HFFc6 (cell line): ENCODE measurements at regions not wholly inside any gene's neighbourhood (a gene's known extent, or its start where the extent isn't known, plus 50 kb on each side); places are given as distances from the start of the nearest gene placed in this dataset.

Experiments
- DNase-seq: peaks from one replicate; pipeline ENCODE4 v3.0.0-alpha.2; 2018
- H3K27ac Mint-ChIP-seq: 2 replicates; pipeline ENCODE4 v1.8.0; 2020; ENCODE audit warnings: mild to moderate bottlenecking, mixed read lengths
- H3K27me3 Mint-ChIP-seq: 2 replicates; pipeline ENCODE4 v1.8.0; 2021; ENCODE audit warnings: mild to moderate bottlenecking, moderate library complexity, mixed read lengths; ENCODE audit not compliant: insufficient read depth
- H3K36me3 Mint-ChIP-seq: 2 replicates; pipeline ENCODE4 v1.8.0; 2021; ENCODE audit warnings: low read depth, mixed read lengths
- H3K4me1 Mint-ChIP-seq: 2 replicates; pipeline ENCODE4 v1.8.0; 2020; ENCODE audit warnings: low read depth, mixed read lengths
- H3K4me3 Mint-ChIP-seq: 2 replicates; pipeline ENCODE4 v1.8.0; 2020; ENCODE audit warnings: mild to moderate bottlenecking, moderate library complexity, mixed read lengths
- H3K9me3 Mint-ChIP-seq: 2 replicates; pipeline ENCODE4 v1.8.0; 2020; ENCODE audit warnings: mild to moderate bottlenecking, mixed read lengths
- TF ChIP-seq, protein P1 (sequence below): fragments of 200-600 bp; sonication (generic); IDR thresholded peaks from 2 replicates; pipeline ENCODE4 v1.5.0; 2021; ENCODE audit warnings: antibody characterized with exemption, mild to moderate bottlenecking

DNA sequence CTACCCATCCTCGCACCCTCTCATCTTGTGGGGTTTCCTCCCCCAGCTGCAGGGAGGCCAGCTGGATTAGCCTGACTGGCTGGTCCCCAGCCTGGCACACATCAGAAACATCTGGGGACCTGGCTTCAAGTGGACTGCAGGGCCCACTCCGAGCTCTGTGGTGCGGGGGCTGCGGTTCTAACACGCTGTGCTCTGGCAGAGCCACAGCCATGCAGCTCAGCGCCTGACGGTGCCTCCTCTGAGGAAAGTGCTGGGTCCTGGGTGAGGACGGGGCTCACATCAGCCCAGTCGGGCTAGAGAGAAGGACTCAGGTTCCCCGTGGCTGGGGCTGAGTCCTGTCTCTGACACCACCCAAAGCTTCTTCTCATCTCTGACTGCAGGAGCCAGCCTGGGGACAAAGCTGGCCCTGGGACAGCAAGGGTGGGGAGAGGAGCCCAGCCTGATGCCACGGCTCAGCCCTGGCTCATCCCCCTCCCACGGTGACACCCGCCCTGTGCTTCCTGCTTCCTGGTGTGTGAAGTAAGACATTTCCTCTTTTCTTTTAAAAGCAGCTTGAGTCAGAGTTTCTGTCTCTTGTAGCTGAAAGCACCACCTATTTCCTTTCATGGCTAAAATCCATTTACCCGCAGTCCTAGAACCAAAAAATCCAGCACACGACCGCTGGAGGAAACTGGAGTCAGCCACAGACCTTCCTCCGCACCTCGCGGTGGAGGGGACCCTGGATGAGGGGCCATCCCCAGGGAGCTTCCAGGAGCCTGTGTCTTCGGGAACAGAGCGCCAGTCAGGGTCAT is 127.4 kb upstream of the AFDN start:
- DNase-seq: no peak
- H3K36me3 Mint-ChIP-seq: no peaks in the 10 kb centered on the region
- H3K4me3 Mint-ChIP-seq: no peak overlapping the region

DNA sequence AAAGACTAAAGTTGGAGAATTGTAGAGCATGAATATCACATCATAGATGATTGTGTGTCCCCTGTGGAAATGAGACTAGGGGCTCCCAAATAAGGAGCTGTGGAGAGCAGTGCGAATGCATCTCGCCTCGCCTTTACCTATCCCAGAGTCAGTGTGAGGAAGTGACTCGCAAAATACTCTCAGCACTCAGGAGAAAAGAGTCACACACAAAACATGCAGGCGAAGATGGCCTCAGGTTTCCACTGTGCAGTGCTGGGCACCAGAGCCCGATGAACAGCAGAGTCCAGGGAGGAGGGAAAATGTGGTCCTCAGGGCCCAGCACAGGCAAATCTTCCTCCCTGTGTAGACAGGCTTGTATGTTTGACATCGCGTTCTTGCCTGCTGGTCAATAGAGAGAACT is 126.5 kb upstream of the AFDN start:
- TF ChIP-seq, protein P1, sequence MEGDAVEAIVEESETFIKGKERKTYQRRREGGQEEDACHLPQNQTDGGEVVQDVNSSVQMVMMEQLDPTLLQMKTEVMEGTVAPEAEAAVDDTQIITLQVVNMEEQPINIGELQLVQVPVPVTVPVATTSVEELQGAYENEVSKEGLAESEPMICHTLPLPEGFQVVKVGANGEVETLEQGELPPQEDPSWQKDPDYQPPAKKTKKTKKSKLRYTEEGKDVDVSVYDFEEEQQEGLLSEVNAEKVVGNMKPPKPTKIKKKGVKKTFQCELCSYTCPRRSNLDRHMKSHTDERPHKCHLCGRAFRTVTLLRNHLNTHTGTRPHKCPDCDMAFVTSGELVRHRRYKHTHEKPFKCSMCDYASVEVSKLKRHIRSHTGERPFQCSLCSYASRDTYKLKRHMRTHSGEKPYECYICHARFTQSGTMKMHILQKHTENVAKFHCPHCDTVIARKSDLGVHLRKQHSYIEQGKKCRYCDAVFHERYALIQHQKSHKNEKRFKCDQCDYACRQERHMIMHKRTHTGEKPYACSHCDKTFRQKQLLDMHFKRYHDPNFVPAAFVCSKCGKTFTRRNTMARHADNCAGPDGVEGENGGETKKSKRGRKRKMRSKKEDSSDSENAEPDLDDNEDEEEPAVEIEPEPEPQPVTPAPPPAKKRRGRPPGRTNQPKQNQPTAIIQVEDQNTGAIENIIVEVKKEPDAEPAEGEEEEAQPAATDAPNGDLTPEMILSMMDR: no peak
- Mint-ChIP-seq H3K36me3 (peaks cover 5% of the 10 kb centered on the region; the same call in 1 of the 2 replicates), H3K27ac (no peak overlapping the region), H3K9me3 (peaks cover 38% of the 10 kb centered on the region), H3K4me3 (no peak overlapping the region), H3K4me1 (no peaks in the 10 kb centered on the region), H3K27me3 (no peaks in the 10 kb centered on the region)
- no peak for DNase-seq

More for the DNA sequence above, 127.4 kb upstream of the AFDN start:
- Mint-ChIP-seq H3K9me3 (peaks cover 33% of the 10 kb centered on the region), H3K27ac (no peak overlapping the region), H3K27me3 (no peaks in the 10 kb centered on the region), H3K4me1 (no peaks in the 10 kb centered on the region)
- TF ChIP-seq, protein P1: no peak

DNA sequence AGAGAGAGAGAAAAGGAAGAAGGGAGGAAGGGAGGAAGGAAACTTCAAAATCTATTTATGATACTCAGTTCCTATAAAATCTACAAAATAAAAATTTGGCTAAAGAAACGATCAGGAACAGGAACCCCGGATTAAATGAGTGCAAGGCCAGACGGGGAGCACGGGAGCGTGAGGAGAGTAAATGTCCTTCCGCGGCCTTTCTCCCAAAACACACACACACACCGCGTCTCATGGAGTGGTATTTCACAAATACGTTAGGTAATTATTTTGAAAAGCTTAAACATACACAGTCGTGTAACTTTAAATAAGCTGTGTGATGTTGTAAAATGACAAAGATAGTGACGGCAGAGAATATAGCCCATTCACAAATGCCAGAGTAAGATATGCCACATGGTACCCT is 125.7 kb upstream of the AFDN start:
- no peak overlapping the region for H3K4me3 Mint-ChIP-seq
- TF ChIP-seq, protein P1: no peak
- no peak for DNase-seq
- H3K9me3 Mint-ChIP-seq: peaks cover 35% of the 10 kb centered on the region
- H3K27me3 Mint-ChIP-seq: no peaks in the 10 kb centered on the region
- no peak overlapping the region for H3K27ac Mint-ChIP-seq
- peaks cover 5% of the 10 kb centered on the region; the same call in 1 of the 2 replicates for H3K36me3 Mint-ChIP-seq
- no peaks in the 10 kb centered on the region for H3K4me1 Mint-ChIP-seq

DNA sequence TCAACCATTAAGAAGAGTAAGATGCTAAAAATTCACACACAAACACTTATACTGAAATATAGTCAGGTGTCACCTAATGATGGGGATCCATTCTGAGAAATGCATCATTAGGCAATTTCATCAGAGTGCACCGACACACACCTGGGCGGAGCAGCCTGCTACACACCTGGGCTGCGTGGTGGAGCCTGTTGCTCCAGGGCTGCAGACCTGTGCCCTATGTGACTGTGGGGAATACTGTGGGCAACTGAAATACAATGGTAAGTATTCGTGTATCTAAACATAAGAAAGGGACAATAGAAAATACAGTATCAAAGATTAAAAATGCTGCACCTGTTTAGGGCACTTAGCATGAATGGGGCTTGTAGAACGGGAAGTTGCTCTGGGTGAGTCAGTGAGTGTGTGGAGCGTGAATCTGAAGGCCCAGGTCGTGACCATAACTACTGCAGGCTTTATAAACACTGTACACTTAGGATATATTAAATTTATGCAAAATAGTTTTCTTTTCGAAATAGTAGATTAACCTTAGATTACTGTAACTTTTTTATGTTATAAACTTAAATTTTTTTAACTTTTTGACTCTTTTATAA is 124.4 kb upstream of the AFDN start:
- Mint-ChIP-seq H3K27me3 (no peaks in the 10 kb centered on the region), H3K4me3 (no peak overlapping the region), H3K9me3 (peaks cover 31% of the 10 kb centered on the region), H3K4me1 (no peaks in the 10 kb centered on the region), H3K27ac (no peak overlapping the region), H3K36me3 (peaks cover 5% of the 10 kb centered on the region; the same call in 1 of the 2 replicates)
- DNase-seq: no peak
- TF ChIP-seq, protein P1: no peak

DNA sequence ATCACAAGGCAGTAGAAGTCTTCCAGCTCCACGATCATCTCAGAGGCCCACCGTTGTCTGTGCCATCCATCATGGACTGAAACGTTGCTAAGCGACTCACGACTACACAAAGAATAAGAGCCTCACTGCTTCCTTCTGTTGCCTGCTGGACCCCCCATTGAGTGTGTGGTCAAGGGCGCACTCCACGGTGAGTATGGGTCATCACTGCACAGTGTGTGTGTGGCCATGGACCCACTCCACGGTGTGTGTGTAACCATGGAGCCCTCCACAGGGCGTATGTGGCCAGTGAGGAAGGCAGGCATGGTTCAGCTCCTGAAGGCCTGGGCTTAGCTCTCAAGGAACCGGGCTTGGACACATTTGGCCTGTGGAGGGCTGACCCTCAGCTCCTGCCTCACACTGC is 123.4 kb upstream of the AFDN start:
- Mint-ChIP-seq H3K4me3 (no peak overlapping the region), H3K27me3 (no peaks in the 10 kb centered on the region), H3K27ac (no peak overlapping the region), H3K4me1 (no peaks in the 10 kb centered on the region), H3K9me3 (peaks cover 22% of the 10 kb centered on the region), H3K36me3 (peaks cover 5% of the 10 kb centered on the region; the same call in 1 of the 2 replicates)
- no peak for DNase-seq
- TF ChIP-seq, protein P1: no peak
